IMR-90 (cell line): ENCODE measurements at regions not wholly inside any gene's neighbourhood (a gene's known extent, or its start where the extent isn't known, plus 50 kb on each side); places are given as distances from the start of the nearest gene placed in this dataset.

Experiments
- ATAC-seq: fragments of 200-7000 bp; cut with Tn5 transposase; 2 replicates; pipeline ENCODE4 v1.9.1; 2020; ENCODE audit warnings: low read depth, mild to moderate bottlenecking, moderate library complexity
- BruUV-seq: library from RNA; stranded (reverse); fragments of 400-500 nt; replicated peaks from 2 replicates; lab custom pipeline; 2021; lab: Mats Ljungman, UMichigan
- CTCF ChIA-PET: fragments of 300-600 bp; formaldehyde crosslinking; extraction: SDS; loops from one replicate; lab custom pipeline; 2021; ENCODE audit warnings: antibody characterized with exemption; lab: Yijun Ruan, JAX
- POLR2A ChIA-PET: fragments of 300-600 bp; sonication (Branson Sonifier 250); formaldehyde crosslinking; loops from one replicate; lab custom pipeline; 2022; ENCODE audit warnings: antibody characterized with exemption; ENCODE audit not compliant: unreplicated experiment; lab: Charles Lee
- DNase-seq: peaks from one replicate; pipeline ENCODE4 v3.0.0; 2013
- H2AFZ ChIP-seq: replicated peaks from 2 replicates; pipeline ENCODE3; 2013; ENCODE audit warnings: low read length, mild to moderate bottlenecking; ENCODE audit not compliant: poor library complexity
- H2AK5ac ChIP-seq: 2 replicates; pipeline ENCODE4 v1.6.1; 2013; ENCODE audit warnings: low read depth, low read length, inconsistent platforms
- H2AK9ac ChIP-seq: replicated peaks from 2 replicates; pipeline ENCODE3; 2013; ENCODE audit warnings: mild to moderate bottlenecking, low read depth, low read length, moderate library complexity; ENCODE audit not compliant: poor library complexity
- H2BK120ac ChIP-seq: 2 replicates; pipeline ENCODE4 v1.6.1; 2013; ENCODE audit warnings: low read depth, low read length, inconsistent platforms
- H2BK15ac ChIP-seq: 3 replicates; pipeline ENCODE4 v1.6.1; 2013; ENCODE audit warnings: low read depth, low read length, inconsistent platforms
- H2BK20ac ChIP-seq: 2 replicates; pipeline ENCODE4 v1.6.1; 2013; ENCODE audit warnings: low read depth, mild to moderate bottlenecking, inconsistent platforms, low read length, moderate library complexity
- H2BK5ac ChIP-seq: 2 replicates; pipeline ENCODE4 v1.6.1; 2013; ENCODE audit warnings: mild to moderate bottlenecking, low read depth, low read length, inconsistent platforms; ENCODE audit not compliant: poor library complexity, severe bottlenecking
- H3K14ac ChIP-seq: replicated peaks from 2 replicates; pipeline ENCODE4 v1.6.1; 2013; ENCODE audit warnings: low read depth, low read length, inconsistent platforms
- H3K18ac ChIP-seq: 2 replicates; pipeline ENCODE4 v1.6.1; 2013; ENCODE audit warnings: low read depth, low read length, control low read depth
- H3K23ac ChIP-seq: 2 replicates; pipeline ENCODE4 v1.6.1; 2013; ENCODE audit warnings: low read depth, low read length, inconsistent platforms
- H3K27ac ChIP-seq: 2 replicates; pipeline ENCODE4 v1.5.1; 2013; ENCODE audit warnings: mild to moderate bottlenecking, control low read depth, low read length; ENCODE audit not compliant: insufficient read depth
- H3K27me3 ChIP-seq: 2 replicates; pipeline ENCODE4 v1.6.1; 2013; ENCODE audit warnings: low read length; ENCODE audit not compliant: control insufficient read depth, insufficient read depth
- H3K36me3 ChIP-seq: 2 replicates; pipeline ENCODE4 v1.6.1; 2013; ENCODE audit warnings: low read length, mixed read lengths; ENCODE audit not compliant: control insufficient read depth, insufficient read depth
- H3K4ac ChIP-seq: 2 replicates; pipeline ENCODE4 v1.6.1; 2013; ENCODE audit warnings: low read depth, low read length, inconsistent platforms
- H3K4me1 ChIP-seq: 2 replicates; pipeline ENCODE4 v1.6.1; 2013; ENCODE audit warnings: low read length, mixed read lengths; ENCODE audit not compliant: control insufficient read depth, insufficient read depth
- H3K4me2 ChIP-seq: 2 replicates; pipeline ENCODE4 v1.6.1; 2013; ENCODE audit warnings: low read depth, mild to moderate bottlenecking, control low read depth, low read length, moderate library complexity
- H3K4me3 ChIP-seq: 2 replicates; pipeline ENCODE4 v1.5.1; 2013; ENCODE audit warnings: low read depth, mild to moderate bottlenecking, control low read depth, low read length, moderate library complexity; ENCODE audit not compliant: insufficient read depth
- H3K56ac ChIP-seq: 2 replicates; pipeline ENCODE4 v1.6.1; 2013; ENCODE audit warnings: low read length, inconsistent platforms; ENCODE audit not compliant: insufficient read depth; ENCODE audit errors: extremely low read depth
- H3K79me1 ChIP-seq, 2 experiments: 2 replicates each; pipeline ENCODE4 v1.6.1; 2013; ENCODE audit warnings: low read length in 2 of 2, inconsistent platforms in 1 of 2, low read depth in 1 of 2
- H3K9ac ChIP-seq: 2 replicates; pipeline ENCODE4 v1.6.1; 2013; ENCODE audit warnings: low read depth, low read length, control low read depth
- H3K9me1 ChIP-seq: 2 replicates; pipeline ENCODE4 v1.6.1; 2013; ENCODE audit warnings: low read length, inconsistent platforms; ENCODE audit not compliant: insufficient read depth
- H3K9me3 ChIP-seq: 2 replicates; pipeline ENCODE4 v1.6.1; 2013; ENCODE audit warnings: low read length; ENCODE audit not compliant: control insufficient read depth, insufficient read depth
- H4K20me1 ChIP-seq: 2 replicates; pipeline ENCODE4 v1.6.1; 2013; ENCODE audit warnings: low read length, inconsistent platforms; ENCODE audit not compliant: insufficient read depth
- H4K5ac ChIP-seq: 2 replicates; pipeline ENCODE4 v1.6.1; 2013; ENCODE audit warnings: mild to moderate bottlenecking, low read depth, low read length, control low read depth
- H4K8ac ChIP-seq, 2 experiments: 2 replicates each; pipeline ENCODE4 v1.6.1; 2013; ENCODE audit warnings: low read depth in 2 of 2, low read length in 2 of 2, control low read depth in 1 of 2, inconsistent platforms in 1 of 2
- H4K91ac ChIP-seq: 2 replicates; pipeline ENCODE4 v1.6.1; 2013; ENCODE audit warnings: low read depth, low read length, inconsistent platforms; ENCODE audit not compliant: insufficient read depth
- BHLHE40 ChIP-seq: fragments of 150-350 bp; IDR thresholded peaks from 2 replicates; pipeline ENCODE4 v1.6.1; 2016; ENCODE audit warnings: mild to moderate bottlenecking, low read depth, low read length
- CEBPB ChIP-seq: IDR thresholded peaks from 2 replicates; pipeline ENCODE4 v1.6.1; 2012; ENCODE audit warnings: low read depth, low read length, improper control_type of control experiment
- CTCF ChIP-seq: conservative IDR thresholded peaks from 2 replicates; pipeline ENCODE4 v1.5.1; 2012; ENCODE audit warnings: mild to moderate bottlenecking, low read depth, low read length, improper control_type of control experiment
- ELK1 ChIP-seq: fragments of 150-350 bp; IDR thresholded peaks from 2 replicates; pipeline ENCODE4 v1.6.1; 2016; ENCODE audit warnings: low read depth, mild to moderate bottlenecking, low read length, moderate library complexity, borderline replicate concordance
- MAFK ChIP-seq: IDR thresholded peaks from 2 replicates; pipeline ENCODE4 v1.6.1; 2012; ENCODE audit warnings: low read depth, low read length, improper control_type of control experiment
- MXI1 ChIP-seq: IDR thresholded peaks from 2 replicates; pipeline ENCODE4 v1.6.1; 2012; ENCODE audit warnings: low read depth, mild to moderate bottlenecking, low read length, moderate library complexity, borderline replicate concordance
- NFE2L2 ChIP-seq: fragments of 150-350 bp; IDR thresholded peaks from 2 replicates; pipeline ENCODE4 v1.6.1; 2016; ENCODE audit warnings: low read depth, mild to moderate bottlenecking, low read length
- RAD21 ChIP-seq: IDR thresholded peaks from 2 replicates; pipeline ENCODE4 v1.6.1; 2012; ENCODE audit warnings: low read length, improper control_type of control experiment
- RCOR1 ChIP-seq: IDR thresholded peaks from 2 replicates; pipeline ENCODE4 v1.6.1; 2012; ENCODE audit warnings: mild to moderate bottlenecking, low read length, improper control_type of control experiment; ENCODE audit not compliant: insufficient replicate concordance
- SMC3 ChIP-seq: fragments of 150-350 bp; IDR thresholded peaks from 2 replicates; pipeline ENCODE4 v1.6.1; 2016; ENCODE audit warnings: low read depth, mild to moderate bottlenecking, antibody characterized with exemption, low read length, moderate library complexity
- USF2 ChIP-seq: fragments of 150-350 bp; IDR thresholded peaks from 2 replicates; pipeline ENCODE4 v1.6.1; 2017; ENCODE audit warnings: mild to moderate bottlenecking, antibody characterized with exemption, low read length, low read depth
- dilution Hi-C: fragments of 300-500 bp; cut with HindIII; formaldehyde crosslinking; loops from one replicate; pipeline ENCODE4 v1.14.3; 2018; ENCODE audit warnings: low sequenced_read_pairs; ENCODE audit not compliant: unreplicated experiment
- in situ Hi-C: fragments of 300-500 bp; cut with MboI; formaldehyde crosslinking; loops from 3 replicates; pipeline ENCODE4 v1.14.3; 2019; ENCODE audit warnings: low sequenced_read_pairs, inconsistent platforms, mixed read lengths
- intact Hi-C: fragments of 100-400 bp; cut with micrococcal nuclease; formaldehyde crosslinking; loops from 2 replicates; pipeline ENCODE4 v1.10.0; 2022

- no peak overlapping the region for H2BK20ac ChIP-seq
Observed at GRCh38 chr10:91061187-91061586, 140.3 kb upstream of the ANKRD1 start.

More at GRCh38 chr10:91061187-91061586, 140.3 kb upstream of the ANKRD1 start:
- Histone ChIP-seq H3K4ac (no peak overlapping the region), H3K23ac (no peak overlapping the region), H2BK5ac (no peak overlapping the region), H3K9me3 (no peaks in the 10 kb centered on the region), H3K4me3 (no peak overlapping the region), H2AFZ (no peak overlapping the region), H4K5ac (no peak overlapping the region), H4K20me1 (no peaks in the 10 kb centered on the region), H4K8ac (no peak overlapping the region), H3K56ac (no peak overlapping the region), H3K9ac (no peak overlapping the region), H3K36me3 (no peaks in the 10 kb centered on the region), H3K27me3 (peaks cover 5% of the 10 kb centered on the region; the same call in 1 of the 2 replicates), H3K18ac (no peak overlapping the region), H2AK9ac (no peak overlapping the region), H2BK120ac (no peak overlapping the region), H3K4me1 (no peaks in the 10 kb centered on the region), H2BK15ac (no peak overlapping the region), H3K79me1 (no peaks in the 10 kb centered on the region), H4K91ac (no peak overlapping the region), H2AK5ac (no peak overlapping the region), H3K4me2 (no peak overlapping the region), H3K9me1 (no peaks in the 10 kb centered on the region), H3K27ac (no peak overlapping the region), H3K14ac (no peak overlapping the region)
- dilution Hi-C loops, result no loop called here
- BruUV-seq, result no TSS peak
- no peak for DNase-seq
- no peak for TF ChIP-seq CTCF
- TF ChIP-seq NFE2L2, result no peak
- TF ChIP-seq ELK1, result no peak
- TF ChIP-seq USF2, result no peak
- TF ChIP-seq MXI1, result no peak
- TF ChIP-seq MAFK, result no peak
- TF ChIP-seq RCOR1, result no peak
- no peak for TF ChIP-seq SMC3
- TF ChIP-seq BHLHE40, result no peak
- no peak for TF ChIP-seq RAD21
- TF ChIP-seq CEBPB, result no peak
- ChIA-PET CTCF (no interaction called here), POLR2A (no interaction called here)
- intact Hi-C loops, result no loop called here
- in situ Hi-C loops, result no loop called here
- ATAC-seq, result no peak; the same call in 1 of the 2 replicates
